GM19023 (cell line): ENCODE measurements at regions not wholly inside any gene's neighbourhood (a gene's known extent, or its start where the extent isn't known, plus 50 kb on each side); places are given as distances from the start of the nearest gene placed in this dataset.

ENCODE experiments used
- ATAC-seq: cut with Tn5 transposase; IDR thresholded peaks from one replicate; pipeline ENCODE4 v1.9.1; 2021; ENCODE audit warnings: mild to moderate bottlenecking, moderate library complexity; ENCODE audit not compliant: unreplicated experiment

DNA sequence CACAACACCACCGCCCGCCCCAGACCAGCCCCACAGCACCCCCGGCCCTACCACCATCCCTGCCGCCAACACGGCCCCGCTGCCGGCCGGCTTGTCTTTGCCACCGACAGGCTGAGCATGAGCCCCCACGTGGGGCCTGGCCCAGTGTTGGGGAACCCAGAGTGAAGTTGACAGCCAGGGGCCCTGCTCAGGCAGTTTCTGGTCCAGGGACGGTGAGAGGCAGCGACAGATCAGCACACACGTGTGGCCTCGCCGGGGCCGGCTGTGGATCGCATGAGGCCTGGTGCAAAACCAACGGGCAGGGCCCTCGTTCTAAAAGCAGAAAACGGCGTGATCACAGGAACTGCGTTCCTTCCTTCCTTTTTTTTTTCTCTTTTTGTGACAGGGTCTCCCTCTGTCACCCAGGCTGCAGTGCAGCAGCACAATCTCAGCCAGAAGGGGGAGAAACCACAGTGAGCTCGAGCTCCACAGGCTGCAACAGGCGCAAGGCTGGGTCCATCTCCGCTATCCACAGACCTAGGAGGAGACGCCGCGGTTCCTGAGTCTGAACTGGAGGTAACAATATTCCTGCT is 50.5 kb upstream of the FBRSL1 start:
- ATAC-seq, result no peak

DNA sequence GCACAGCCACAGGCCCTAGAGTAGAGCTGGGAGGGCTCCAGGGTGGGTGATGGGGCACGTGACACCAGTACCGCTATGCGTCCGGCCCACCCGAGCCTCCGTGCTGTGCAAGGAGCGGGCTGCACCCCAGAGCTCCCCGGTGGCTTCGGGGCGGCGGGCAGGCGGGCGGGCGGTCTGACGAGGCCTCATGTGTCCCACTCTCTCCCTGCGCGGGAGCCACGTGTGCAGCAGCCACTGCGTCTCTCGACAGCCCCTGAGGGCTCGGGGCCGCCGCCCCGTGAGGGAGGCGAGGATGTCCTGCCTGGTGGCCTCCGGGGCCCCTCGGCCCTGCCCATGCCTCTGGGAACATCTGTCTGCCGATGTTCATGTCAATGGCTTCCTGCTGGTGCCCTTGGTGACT is 51.2 kb upstream of the FBRSL1 start:
- ATAC-seq, result no peak

DNA sequence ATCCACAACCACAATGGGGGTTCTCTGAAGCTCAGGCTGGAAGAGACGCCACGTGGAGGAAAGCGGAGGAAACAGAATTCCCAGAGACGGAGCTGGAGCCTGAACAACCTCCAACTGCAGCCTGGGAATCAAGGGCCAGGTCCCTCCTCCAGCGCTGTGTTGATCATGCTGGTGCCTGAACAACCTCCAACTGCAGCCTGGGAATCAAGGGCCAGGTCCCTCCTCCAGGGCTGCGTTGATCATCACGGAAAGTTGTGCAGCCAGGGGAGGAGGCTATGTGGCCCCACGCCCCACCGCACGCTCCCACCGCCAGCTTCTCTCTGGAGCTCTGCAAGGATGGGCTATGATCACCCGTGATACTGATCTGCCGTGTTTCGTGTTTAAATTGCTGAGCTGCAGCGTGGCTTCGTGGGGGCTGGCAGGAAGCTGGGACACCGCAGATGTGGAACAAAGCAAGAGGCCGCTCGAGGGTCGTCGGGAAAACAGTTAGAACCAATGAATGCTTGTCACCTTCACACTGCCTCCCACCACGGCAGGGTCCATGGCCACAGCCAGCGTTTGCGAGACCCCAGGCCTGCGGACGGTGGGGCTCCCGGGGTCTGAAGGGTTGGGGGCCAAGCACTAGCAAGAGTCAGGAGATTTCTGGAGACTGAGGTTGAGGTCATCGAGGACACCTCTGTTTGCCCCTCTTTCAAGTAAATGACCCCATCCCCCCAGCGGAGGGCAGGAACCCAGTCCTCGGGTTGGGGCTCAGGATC is 51.8 kb upstream of the FBRSL1 start:
- ATAC-seq, result no peak

DNA sequence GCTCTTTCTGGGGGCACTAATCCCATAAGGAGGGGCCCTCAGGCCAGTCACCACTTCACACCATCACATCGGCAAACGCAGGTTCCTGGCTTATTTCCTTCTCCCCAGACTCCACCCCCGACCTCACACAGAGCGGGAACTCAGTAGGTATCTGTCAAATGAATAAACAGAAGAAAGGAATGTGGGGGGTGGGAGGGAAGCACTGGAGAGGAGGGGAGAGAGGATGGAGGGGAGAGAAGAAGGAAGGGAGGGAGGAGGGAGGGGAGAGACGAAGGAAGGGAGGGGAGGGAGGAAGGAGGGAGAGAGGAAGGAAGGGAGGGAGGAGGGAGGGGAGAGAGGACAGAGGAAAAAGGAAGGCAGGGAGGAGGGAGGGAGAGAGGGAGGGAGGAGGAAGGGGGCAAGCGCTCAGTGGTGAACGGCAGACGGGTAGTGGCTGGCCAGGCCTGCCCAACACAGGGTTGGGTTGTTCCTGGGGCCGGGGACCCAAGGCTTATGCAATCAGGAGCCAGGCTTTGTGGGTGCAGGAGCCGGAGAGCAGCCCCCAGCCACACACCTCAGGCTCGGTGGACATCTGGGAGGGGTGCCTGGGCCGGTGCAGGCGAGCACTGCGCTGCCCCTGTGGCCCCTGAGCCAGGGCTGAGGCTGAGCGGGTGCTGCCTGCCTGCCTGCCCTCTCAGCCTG is 52.6 kb upstream of the FBRSL1 start:
- ATAC-seq, result no peak

DNA sequence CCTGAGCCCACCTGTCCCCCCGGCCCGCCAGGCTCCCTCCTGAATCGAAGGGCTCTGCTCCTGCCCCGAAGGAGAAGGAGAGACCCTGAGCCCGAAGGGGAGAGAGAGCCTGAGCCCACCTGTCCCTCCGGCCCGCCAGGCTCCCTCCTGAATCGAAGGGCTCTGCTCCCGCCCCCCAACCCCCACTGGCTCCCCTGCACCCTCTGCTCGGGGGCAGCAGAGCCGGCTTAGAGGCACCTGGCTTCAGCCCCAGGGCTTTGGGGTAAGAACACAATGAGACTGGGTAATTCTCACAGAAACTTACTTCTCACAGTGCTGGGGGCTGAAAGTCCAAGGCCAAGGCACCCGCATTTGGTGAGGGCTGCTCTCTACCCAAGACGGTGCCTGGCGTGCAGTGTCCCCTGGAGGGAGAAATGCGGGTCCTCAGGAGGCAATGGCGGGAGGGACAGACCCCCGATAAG is 53.1 kb upstream of the FBRSL1 start:
- ATAC-seq, result no peak

DNA sequence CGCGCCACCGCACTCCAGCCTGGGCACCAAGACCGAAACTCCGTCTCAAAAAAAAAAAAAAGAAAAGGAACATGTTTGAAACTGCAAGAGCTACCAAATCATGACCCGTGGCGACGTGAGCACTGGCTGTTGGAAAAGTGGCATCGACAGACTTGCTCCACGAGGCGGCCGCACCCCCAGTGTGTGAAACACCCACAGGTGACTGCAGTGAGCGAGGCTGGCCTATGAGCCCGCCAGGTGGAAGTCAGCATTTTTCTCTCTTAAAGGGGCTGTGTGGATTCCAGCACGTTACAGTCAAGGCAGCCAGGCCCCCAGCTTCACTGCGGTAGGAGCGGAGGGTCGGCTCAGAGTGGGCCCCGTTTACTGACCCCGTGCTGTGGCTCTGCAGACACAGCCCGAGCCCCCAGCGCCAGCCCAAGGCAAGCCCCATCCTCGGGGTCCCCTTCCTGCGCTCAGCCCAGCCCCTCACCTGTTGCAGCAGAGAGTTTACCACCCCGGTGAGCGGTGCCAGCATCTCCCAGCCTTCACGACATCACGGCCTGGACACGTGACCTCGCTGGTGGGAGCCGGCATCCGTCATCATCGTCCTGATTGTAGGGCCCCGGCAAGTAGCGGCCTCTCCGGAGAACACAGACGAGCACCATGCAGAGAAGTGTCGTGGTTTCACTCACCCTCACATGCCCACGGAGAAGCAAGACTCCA is 54.3 kb upstream of the FBRSL1 start:
- no peak for ATAC-seq

DNA sequence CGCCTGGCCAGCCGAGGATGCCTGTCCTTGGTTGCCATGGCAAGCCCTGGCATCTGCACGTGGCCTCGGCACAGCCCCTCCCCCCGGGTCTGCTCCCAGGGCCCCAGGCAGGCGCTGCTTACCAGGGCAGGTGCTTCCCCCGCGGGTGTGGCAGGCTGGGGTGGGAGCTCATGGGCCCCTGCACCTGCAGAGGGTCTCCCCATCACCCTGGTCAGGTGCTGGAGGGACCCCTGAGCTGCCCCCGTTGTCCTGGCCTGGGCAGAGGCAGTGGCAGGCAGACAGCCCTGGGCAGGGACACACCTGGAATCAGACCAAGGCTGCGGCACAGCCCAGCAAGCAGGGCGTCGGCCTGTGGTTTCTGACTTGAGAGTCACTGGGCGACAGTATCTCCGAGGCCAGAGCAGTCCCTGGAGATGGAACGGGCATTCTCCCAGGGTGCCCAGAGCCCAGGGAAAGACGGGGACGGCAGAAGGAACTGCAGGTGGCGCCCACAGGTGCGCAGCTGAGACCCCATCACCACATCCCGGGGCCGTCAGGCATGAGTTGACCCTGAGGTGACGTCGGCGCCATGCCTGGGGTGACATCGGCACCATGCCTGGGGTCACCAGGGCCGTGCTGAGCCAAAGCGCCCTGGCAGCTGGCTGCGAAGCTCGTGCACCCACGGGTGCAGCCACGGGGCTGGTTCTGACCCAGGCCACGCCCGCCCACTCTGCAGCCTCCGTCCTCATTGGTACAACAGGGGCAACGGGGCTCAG is 56.1 kb upstream of the FBRSL1 start:
- ATAC-seq, result no peak

DNA sequence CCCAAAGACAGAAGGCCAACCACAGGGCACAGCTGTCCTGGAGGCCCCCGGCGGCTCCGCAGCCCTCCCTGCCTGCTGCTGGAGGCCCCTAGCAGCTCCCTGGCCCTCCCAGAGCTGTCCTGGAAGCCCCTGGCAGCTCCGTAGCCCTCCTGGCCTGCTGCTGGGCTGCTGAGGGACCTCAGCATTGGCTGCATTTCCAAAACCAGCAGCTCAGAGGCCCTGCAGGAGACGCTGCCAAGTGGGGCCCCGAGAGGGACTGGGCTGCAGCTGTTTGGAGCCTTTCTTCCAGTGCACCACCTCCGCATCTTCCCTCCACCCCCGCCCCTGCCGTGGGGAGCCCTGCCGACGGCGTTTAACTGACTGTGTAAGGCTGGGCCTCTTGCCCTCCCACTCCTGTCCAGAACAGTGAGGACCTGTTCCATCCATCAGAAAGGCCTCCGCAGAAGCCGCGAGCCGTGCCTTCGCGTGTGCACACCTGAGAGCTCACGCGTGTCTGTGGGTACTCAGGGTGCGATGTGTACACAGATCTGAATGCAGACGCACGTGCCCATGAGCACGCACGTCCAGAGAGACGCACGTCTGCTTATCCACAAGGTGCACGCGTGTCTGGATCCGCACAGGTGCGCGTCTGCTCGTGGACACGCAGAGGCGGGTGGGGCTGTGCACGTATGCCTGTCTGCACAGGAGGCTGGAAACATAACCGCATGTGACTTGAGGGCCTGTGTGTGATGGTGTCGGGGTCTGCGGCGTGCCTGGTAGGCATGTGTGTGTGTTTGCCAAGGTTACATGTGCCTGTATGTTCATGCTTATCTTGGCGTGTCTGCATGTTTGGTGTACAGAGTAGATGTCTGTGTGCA is 57.0 kb upstream of the FBRSL1 start:
- no peak for ATAC-seq

DNA sequence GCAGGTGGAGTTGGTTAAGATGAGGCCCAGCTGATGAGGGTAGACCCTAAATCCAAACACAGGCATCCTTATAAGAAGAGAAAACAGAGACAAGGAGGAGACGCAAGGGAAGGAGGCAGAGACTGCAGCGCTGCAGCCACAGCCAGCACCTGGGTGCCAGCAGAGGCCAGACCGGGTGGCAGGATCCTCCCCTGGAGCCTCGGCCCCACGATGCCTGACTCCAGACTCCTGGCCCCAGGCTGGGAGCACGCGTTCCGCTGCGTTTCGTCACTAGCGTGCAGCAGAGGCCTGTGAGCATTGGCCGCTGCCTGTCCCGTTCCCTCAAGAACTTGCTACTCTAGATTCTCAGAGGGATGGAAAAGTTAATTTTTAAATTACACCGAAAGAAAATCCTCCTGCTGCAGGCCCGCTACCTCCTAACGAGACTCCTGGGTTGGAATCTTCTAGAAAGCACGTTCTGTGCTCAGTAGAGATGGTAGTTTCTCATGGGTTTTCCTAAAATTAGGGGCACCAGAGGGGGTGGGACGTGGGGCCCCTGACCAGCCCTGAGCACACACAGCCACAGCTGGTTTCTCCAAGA is 57.7 kb upstream of the FBRSL1 start:
- ATAC-seq, result no peak

DNA sequence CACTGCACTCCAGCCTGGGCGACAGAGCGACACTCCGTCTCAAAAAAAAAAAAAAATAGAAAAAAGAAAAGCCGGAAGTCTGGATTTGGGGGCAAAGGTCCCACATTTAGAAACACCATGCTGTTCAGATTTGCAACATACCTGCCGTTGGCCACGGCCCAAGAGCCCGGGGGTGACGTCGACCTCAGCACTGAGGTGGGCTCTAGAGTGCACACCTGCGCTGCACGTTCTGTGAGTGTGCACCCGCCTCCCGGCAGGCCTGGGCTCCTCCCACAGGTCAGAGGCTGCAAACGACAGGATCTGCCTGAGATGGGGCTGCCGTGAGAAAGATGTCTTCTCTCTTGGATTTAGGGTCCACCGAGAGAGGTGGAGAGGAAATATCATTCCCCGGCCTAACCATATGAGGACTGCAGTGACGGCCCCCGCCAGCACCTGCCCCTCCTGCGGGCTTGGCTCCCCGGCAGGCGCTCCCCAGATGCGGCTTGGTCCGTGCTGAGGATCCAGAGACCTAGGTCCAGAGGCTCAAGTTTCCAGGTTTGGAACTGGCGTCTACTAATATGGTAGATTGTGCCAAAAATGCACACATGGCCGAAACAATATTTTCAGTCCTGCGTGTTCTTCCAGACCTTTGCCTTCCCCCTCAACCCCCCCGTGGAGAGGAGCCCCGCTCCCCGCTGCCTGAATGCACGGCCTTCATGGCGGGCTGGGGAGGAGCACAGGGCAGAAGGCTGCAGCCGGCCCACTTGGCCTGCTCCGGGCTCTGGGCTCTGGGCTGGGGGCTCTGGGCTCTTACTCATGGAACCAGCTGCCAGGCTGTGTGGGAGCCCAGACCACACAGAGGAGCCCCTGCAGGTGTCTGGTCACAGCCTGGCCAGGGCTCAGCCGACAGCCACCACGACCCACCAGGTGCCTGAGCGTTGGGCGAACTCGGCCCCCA is 58.8 kb upstream of the FBRSL1 start:
- no peak for ATAC-seq

DNA sequence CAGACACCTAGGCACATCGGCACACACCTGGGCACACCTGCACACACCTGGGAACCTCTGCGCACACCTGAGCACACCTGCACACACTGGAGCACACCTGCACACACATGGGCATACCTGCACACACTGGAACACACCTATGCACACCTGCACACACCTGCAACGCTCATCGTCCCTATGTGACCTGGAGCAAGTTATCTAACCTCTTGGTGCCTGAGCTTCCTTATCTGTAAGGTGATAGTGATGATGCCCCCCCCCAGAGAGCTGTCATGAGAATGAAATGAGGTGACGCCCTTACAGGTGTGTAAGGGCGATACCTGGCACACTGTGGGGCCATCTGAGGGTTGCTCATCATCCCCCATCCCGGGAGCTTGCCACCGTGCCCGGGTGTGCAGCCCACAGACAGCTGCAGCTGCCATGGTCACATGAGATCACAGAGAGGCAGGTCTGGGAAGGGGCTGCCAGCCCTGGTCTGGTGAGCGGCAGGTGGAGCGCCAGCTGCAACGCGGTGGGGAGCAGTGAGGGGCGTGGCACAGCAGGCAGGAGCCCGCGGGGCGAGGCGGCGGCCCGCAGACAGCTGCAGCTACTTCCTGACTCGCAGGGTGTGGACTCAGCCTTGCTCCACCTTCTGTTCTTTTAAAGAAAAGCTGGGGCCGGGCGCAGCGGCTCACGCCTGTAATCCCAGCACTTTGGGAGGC is 59.9 kb upstream of the FBRSL1 start:
- ATAC-seq, result no peak

DNA sequence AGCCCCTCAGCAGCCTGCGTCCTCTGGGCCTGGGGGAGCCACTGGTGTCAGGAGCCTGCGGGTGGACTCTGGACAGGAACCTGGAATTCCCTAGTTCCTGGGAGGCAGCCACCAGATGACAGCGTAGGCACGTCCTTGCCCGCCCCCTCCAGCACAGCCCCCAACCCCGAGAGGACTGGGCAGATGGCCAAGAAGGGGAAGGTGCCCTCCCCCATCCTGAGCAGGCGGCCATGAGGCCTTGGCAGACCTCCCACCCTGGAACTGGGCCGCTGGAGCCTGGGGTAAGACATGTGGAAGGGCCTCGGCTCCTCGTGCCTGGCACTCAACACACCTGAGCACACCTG is 60.4 kb upstream of the FBRSL1 start:
- no peak for ATAC-seq

DNA sequence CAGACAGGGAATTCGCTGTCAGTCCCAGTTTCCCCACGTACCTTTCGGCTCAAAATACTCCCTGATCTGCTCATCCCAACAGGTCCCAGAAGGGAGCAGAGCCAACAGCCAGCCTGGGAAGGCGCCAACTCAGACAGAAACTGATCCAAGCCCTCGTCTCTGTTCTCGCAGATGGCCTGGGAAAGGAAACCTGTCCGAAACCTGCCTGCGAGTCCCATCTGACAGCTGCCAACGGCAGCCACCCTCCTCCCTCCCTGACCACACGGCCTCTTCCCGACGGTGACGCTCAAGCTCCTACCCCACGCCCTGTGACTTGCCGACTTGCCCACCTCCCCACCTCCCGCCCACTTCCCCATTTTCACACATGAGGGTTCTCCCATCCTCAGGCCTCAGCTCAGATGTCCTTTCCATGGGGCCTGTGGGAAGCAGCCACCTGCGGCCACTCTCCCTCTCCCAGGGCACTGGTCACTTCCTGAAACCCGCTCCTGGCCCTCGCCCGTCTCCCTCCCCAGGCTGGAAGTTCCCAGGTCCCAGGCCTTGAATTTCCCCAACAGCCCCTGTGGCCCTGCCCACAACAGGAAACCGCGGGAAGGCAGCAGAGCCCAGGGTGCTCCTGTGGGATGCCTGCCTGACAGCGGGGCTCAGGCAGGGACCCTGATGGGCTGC is 60.9 kb upstream of the FBRSL1 start:
- ATAC-seq, result no peak

DNA sequence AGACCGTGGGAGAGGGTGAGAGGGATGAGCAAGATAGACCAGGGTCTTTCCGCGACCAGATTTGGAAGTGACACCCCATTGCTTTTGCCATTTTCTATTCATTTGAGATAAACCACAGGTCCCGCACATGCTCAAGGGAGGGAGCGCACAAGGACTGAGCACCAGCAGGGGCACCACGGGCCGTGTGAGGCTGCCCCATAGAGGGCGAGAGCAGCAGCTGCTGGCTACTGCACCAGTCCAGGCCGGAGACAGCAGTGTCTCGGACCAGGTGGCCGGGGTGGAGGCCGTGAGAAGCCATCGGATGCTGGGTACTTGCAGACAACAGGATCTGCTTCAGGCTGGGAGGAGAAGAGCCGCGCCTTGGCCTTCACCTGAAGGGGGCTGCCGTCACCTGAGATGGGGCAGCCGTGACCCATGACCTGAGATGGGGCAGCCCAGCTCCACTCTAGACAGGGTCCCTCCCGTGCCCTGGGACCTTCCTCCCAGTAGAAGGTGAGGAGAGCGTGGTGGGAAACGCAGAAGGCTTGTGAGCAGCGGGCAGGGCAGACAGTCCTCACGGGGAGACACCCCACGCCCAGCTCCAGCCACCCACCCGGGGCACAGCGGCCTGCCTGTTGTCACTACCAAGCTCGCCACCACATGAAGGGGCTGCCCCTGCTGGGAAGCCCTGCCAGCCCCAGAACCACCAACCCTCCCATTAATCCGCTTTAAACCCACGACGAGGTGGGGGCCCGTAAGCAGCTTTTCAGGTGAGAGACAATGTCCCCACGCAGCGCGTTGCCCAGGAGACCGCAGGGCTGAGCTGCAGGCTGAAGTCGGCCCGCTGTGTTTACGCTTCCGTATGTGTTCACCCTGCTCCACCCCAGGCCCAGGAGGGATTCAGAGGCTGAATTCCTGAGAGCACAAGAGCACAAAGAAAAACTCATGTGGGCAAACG is 61.7 kb upstream of the FBRSL1 start:
- no peak for ATAC-seq

DNA sequence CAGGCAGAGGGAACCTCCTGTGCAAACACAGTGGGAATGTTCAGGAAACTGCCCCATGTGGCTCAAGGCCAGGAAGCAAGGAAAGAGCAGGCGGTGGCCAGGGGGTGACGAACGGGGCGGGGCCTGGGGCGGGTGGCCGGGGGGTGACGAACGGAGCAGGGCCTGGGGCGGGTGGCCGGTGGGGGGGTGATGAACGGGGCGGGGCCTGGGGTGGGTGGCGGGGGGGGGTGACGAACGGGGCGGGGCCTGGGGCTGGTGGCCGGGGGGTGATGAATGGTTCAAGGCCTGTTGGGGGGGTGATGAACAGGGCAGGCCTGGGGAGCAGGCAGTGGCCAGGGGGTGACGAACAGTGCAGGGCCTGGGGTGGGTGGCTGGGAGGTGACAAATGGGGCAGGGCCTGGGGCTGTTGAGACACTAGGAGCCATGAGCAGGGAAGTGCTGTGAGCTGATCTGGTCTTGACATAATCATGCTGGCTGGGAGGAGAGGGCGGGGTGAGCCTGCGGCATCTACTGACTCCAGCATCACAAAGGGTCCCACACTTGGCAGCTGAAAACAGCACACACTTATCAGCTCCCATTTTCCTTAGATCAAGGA is 62.7 kb upstream of the FBRSL1 start:
- no peak for ATAC-seq
